GM12878 (cell line): ENCODE measurements at regions not wholly inside any gene's neighbourhood (a gene's known extent, or its start where the extent isn't known, plus 50 kb on each side); places are given as distances from the start of the nearest gene placed in this dataset.

Source experiments
- ATAC-seq: fragments of 200-7000 bp; cut with Tn5 transposase; 3 replicates; pipeline ENCODE4 v1.9.1; 2020; ENCODE audit warnings: mild to moderate bottlenecking, moderate library complexity
- BruUV-seq: library from RNA; stranded (reverse); fragments of 400-500 nt; replicated peaks from 2 replicates; lab custom pipeline; 2021; lab: Mats Ljungman, UMichigan
- CTCF ChIA-PET: fragments of 300-600 bp; sonication (Branson Sonifier 250); formaldehyde crosslinking; extraction: SDS; loops from one replicate; lab custom pipeline; 2021; ENCODE audit warnings: inconsistent platforms; lab: Yijun Ruan, JAX
- POLR2A ChIA-PET: fragments of 350-600 bp; formaldehyde crosslinking; extraction: SDS; loops from one replicate; lab custom pipeline; 2021; ENCODE audit warnings: inconsistent platforms; lab: Charles Lee
- RAD21 ChIA-PET: fragments of 300-600 bp; sonication (Branson Sonifier 250); formaldehyde crosslinking; loops from one replicate; lab custom pipeline; 2023; ENCODE audit warnings: antibody characterized with exemption; ENCODE audit not compliant: unreplicated experiment; lab: Charles Lee
- SMC1A ChIA-PET: fragments of 300-600 bp; sonication (Branson Sonifier 250); formaldehyde crosslinking; loops from one replicate; lab custom pipeline; 2023; ENCODE audit not compliant: unreplicated experiment, uncharacterized antibody; lab: Charles Lee
- DNase-seq: peaks from one replicate; pipeline ENCODE4 v3.0.0-alpha.2; 2011; ENCODE audit warnings: low read depth, low spot score
- FAIRE-seq: peaks from 3 replicates; lab custom pipeline; 2011; peaks lifted over from hg19 to GRCh38; lab: Jason Lieb, UNC
- H2AFZ ChIP-seq: 2 replicates; pipeline ENCODE4 v1.6.0; 2011; ENCODE audit warnings: low read depth, low read length, control low read depth; ENCODE audit not compliant: control insufficient read depth
- H3K27ac ChIP-seq: 2 replicates; pipeline ENCODE4 v1.5.1; 2011; ENCODE audit warnings: control low read depth; ENCODE audit not compliant: control insufficient read depth, insufficient read depth
- H3K27me3 ChIP-seq, 2 experiments: replicated peaks in 1 of 2; 2 replicates each; pipeline versions ENCODE4 v1.6.0 to v1.6.1; 2011; ENCODE audit warnings: low read length in 1 of 2; ENCODE audit not compliant: control insufficient read depth in 2 of 2, insufficient read depth in 2 of 2
- H3K36me3 ChIP-seq, 2 experiments: 2 replicates each; pipeline ENCODE4 v1.5.1; 2011; ENCODE audit warnings: low read length in 1 of 2; ENCODE audit not compliant: control insufficient read depth in 2 of 2, insufficient read depth in 2 of 2
- H3K4me1 ChIP-seq: 2 replicates; pipeline ENCODE4 v1.6.1; 2011; ENCODE audit warnings: mild to moderate bottlenecking, low read length, moderate library complexity, mixed read lengths; ENCODE audit not compliant: control insufficient read depth, insufficient read depth
- H3K4me2 ChIP-seq: 2 replicates; pipeline ENCODE4 v1.6.0; 2011; ENCODE audit warnings: control low read depth; ENCODE audit not compliant: control insufficient read depth, insufficient read depth
- H3K4me3 ChIP-seq: fragments of 200-600 bp; sonication (generic); 2 replicates; pipeline ENCODE4 v1.5.1; 2016
- H3K79me2 ChIP-seq: 2 replicates; pipeline ENCODE4 v1.6.0; 2011; ENCODE audit warnings: low read length; ENCODE audit not compliant: control insufficient read depth, insufficient read depth
- H3K9ac ChIP-seq: 2 replicates; pipeline ENCODE4 v1.8.0; 2011; ENCODE audit warnings: low read length, control low read depth, mixed read lengths; ENCODE audit not compliant: control insufficient read depth, insufficient read depth
- H3K9me3 ChIP-seq: replicated peaks from 3 replicates; pipeline ENCODE4 v1.5.1; 2011; ENCODE audit warnings: mild to moderate bottlenecking, low read length; ENCODE audit not compliant: control insufficient read depth, insufficient read depth
- H4K20me1 ChIP-seq: 2 replicates; pipeline ENCODE4 v1.6.0; 2011; ENCODE audit not compliant: control insufficient read depth, insufficient read depth
- ASH2L ChIP-seq: fragments of 300-600, 200-600 bp; sonication (generic); IDR thresholded peaks from 2 replicates; pipeline ENCODE4 v1.6.1; 2017; ENCODE audit warnings: low read depth, mild to moderate bottlenecking, borderline replicate concordance
- CBX3 ChIP-seq: fragments of 200-600 bp; sonication (generic); IDR thresholded peaks from 2 replicates; pipeline ENCODE4 v1.6.1; 2016; ENCODE audit warnings: low read depth, borderline replicate concordance
- CBX5 ChIP-seq: sonication (generic); IDR thresholded peaks from 2 replicates; pipeline ENCODE4 v1.6.1; 2016; ENCODE audit warnings: low read depth, moderate library complexity, mild to moderate bottlenecking, inconsistent platforms
- CREM ChIP-seq: IDR thresholded peaks from 2 replicates; pipeline ENCODE4 v1.6.1; 2014; ENCODE audit warnings: antibody characterized with exemption, low read depth
- EED ChIP-seq: sonication (generic); IDR thresholded peaks from 2 replicates; pipeline ENCODE4 v1.6.1; 2016; ENCODE audit warnings: antibody characterized with exemption, low read depth
- JUNB ChIP-seq: IDR thresholded peaks from 2 replicates; pipeline ENCODE4 v1.6.1; 2016; ENCODE audit warnings: antibody characterized with exemption, mild to moderate bottlenecking
- MYB ChIP-seq: fragments of 150-350 bp; IDR thresholded peaks from 2 replicates; pipeline ENCODE4 v1.6.1; 2014; ENCODE audit warnings: mild to moderate bottlenecking, low read depth, low read length, borderline replicate concordance
- NFIC ChIP-seq: IDR thresholded peaks from 2 replicates; pipeline ENCODE4 v1.6.1; 2012; ENCODE audit warnings: low read depth, mild to moderate bottlenecking, inconsistent platforms, low read length, moderate library complexity
- POU2F2 ChIP-seq: IDR thresholded peaks from 3 replicates; pipeline ENCODE4 v1.6.1; 2011; ENCODE audit warnings: low read depth, mild to moderate bottlenecking, low read length, borderline replicate concordance
- RAD51 ChIP-seq: fragments of 450-650 bp; IDR thresholded peaks from 2 replicates; pipeline ENCODE4 v1.6.1; 2016; ENCODE audit warnings: moderate library complexity, mild to moderate bottlenecking, inconsistent platforms
- RB1 ChIP-seq: fragments of 450-650 bp; formaldehyde crosslinking; IDR thresholded peaks from 2 replicates; pipeline ENCODE4 v1.6.1; 2017; ENCODE audit warnings: mild to moderate bottlenecking, borderline replicate concordance
- RBBP5 ChIP-seq: fragments of 200-600 bp; sonication (generic); conservative IDR thresholded peaks from 2 replicates; pipeline ENCODE4 v1.6.1; 2016
- RCOR1 ChIP-seq: conservative IDR thresholded peaks from 2 replicates; pipeline ENCODE4 v1.6.1; 2012; ENCODE audit warnings: low read depth, low read length, improper control_type of control experiment
- SMAD5 ChIP-seq: IDR thresholded peaks from 2 replicates; pipeline ENCODE4 v1.6.1; 2016; ENCODE audit warnings: antibody characterized with exemption, low read depth
- ZNF207 ChIP-seq: fragments of 450-650 bp; IDR thresholded peaks from 2 replicates; pipeline ENCODE4 v1.6.1; 2014; ENCODE audit warnings: antibody characterized with exemption, mild to moderate bottlenecking, borderline replicate concordance
- ZNF217 ChIP-seq: fragments of 450-650 bp; IDR thresholded peaks from 2 replicates; pipeline ENCODE4 v1.6.1; 2017; ENCODE audit warnings: antibody characterized with exemption, mild to moderate bottlenecking
- ZSCAN29 ChIP-seq: fragments of 450-650 bp; IDR thresholded peaks from 2 replicates; pipeline ENCODE4 v1.6.1; 2017; ENCODE audit warnings: mild to moderate bottlenecking, moderate library complexity
- WGBS: methylation state at CpG from one replicate; pipeline ENCODE4 v1.1.6; 2016; ENCODE audit warnings: low lambda C conversion rate; ENCODE audit not compliant: insufficient replicate concordance, insufficient coverage; ENCODE audit errors: missing lambda C conversion rate; 5-methylcytosine and 5-hydroxymethylcytosine counted together
- in situ Hi-C: fragments of 300-500 bp; cut with MboI; formaldehyde crosslinking; loops from 9 replicates; pipeline ENCODE4 v1.14.3; 2018; ENCODE audit warnings: mixed read lengths
- intact Hi-C: fragments of 100-400 bp; cut with micrococcal nuclease; formaldehyde crosslinking; loops from one replicate; pipeline ENCODE4 v1.14.2; 2022; ENCODE audit not compliant: unreplicated experiment
- TF ChIP-seq, protein P1 (sequence below): fragments of 150-350 bp; IDR thresholded peaks from 2 replicates; pipeline ENCODE4 v1.6.1; 2016; ENCODE audit warnings: low read depth, low read length
- TF ChIP-seq, protein P2 (sequence below): IDR thresholded peaks from 2 replicates; pipeline ENCODE4 v1.6.1; 2011; ENCODE audit warnings: low read depth, mild to moderate bottlenecking, low read length, moderate library complexity, borderline replicate concordance; ENCODE audit errors: extremely low read depth

DNA sequence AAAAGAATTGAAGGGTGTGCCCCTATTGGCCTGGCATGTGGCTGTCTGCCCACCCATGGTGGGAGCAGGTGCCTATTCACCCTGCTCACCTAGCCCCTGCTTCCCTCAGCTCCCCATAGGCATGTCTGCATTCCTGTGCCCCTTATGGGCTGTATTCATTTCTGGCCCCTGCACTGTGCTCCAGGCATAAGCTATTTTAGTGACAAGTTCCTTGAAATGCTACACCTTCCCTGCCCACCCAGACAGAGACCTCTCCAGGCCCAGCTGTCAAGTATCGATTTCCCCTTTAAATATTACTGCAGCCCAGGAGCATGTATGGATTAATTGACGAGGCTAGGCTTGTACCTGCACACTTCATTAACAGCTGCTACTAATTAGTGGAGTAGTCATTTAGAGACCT, 235.4 kb downstream of the RPS24 start:
- POLR2A ChIA-PET = no interaction called here
- SMC1A ChIA-PET = no interaction called here
- Histone ChIP-seq H3K9me3 (no peaks in the 10 kb centered on the region), H3K9ac (no peak overlapping the region), H3K4me1 (no peaks in the 10 kb centered on the region), H3K4me3 (no peak overlapping the region), H4K20me1 (no peaks in the 10 kb centered on the region), H3K36me3 (no peaks in the 10 kb centered on the region), H2AFZ (no peak overlapping the region), H3K4me2 (no peak overlapping the region), H3K27ac (no peak overlapping the region), H3K27me3 (peaks cover 0 to 1% of the 10 kb centered on the region in 2 experiments; a peak in 1 of 4 replicates), H3K79me2 (no peaks in the 10 kb centered on the region)
- DNase-seq (no peak), FAIRE-seq (no peak), ATAC-seq (no peak)
- 0% methylated on average over 2 of the region's 2 CpGs for WGBS
- RAD21 ChIA-PET = no interaction called here
- CTCF ChIA-PET = no interaction called here
- no TSS peak for BruUV-seq
- TF ChIP-seq CREM (no peak), POU2F2 (no peak), ASH2L (no peak), RCOR1 (no peak), ZNF207 (no peak), ZSCAN29 (no peak), EED (no peak), JUNB (no peak), ZNF217 (no peak)
- intact Hi-C loops = no loop called here
- in situ Hi-C loops = no loop called here

DNA sequence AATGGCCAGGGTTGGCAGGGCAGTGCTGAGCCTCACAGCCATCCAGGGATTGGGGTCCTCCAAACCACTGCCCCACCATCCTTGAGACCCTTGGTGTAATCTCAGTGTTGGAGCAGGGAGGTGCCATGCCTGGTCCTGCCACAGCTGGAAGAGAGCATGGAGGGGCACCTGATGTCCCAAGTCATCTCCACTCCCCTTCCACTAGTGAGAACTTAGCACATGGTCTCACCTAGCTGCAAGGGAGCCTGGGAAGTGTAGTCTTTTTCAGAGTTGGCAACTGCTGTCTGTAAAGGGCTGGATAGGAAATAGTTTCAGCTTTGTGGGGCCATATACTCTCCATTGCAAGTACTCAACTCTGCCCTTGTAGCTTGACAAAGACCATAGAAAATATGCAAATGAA, 238.7 kb downstream of the RPS24 start:
- no TSS peak for BruUV-seq
- no peak overlapping the region for H3K4me3 ChIP-seq
- FAIRE-seq (no peak), ATAC-seq (no peak), DNase-seq (no peak)
- no peak overlapping the region for H3K9ac ChIP-seq
- intact Hi-C loops = no loop called here
- no peak overlapping the region for H3K27ac ChIP-seq
- in situ Hi-C loops = no loop called here
- H3K79me2 ChIP-seq = no peaks in the 10 kb centered on the region
- H3K9me3 ChIP-seq = no peaks in the 10 kb centered on the region
- no peak overlapping the region for H2AFZ ChIP-seq
- SMC1A ChIA-PET = no interaction called here
- CTCF ChIA-PET = interaction anchor here (0.7 kb wide), 1 partner anchor 12 kb away, joined by 3 read pairs; no protein-coding TSS in a partner anchor
- H3K4me1 ChIP-seq = no peaks in the 10 kb centered on the region
- peaks cover 0 to 1% of the 10 kb centered on the region in 2 experiments; a peak in 1 of 4 replicates for H3K27me3 ChIP-seq
- no peak overlapping the region for H3K4me2 ChIP-seq
- no peaks in the 10 kb centered on the region for H3K36me3 ChIP-seq
- POLR2A ChIA-PET = interaction anchor here (0.6 kb wide), 1 partner anchor 32 kb away, joined by 3 read pairs; no protein-coding TSS in a partner anchor
- RAD21 ChIA-PET = no interaction called here
- H4K20me1 ChIP-seq = no peaks in the 10 kb centered on the region
- TF ChIP-seq RAD51 = no peak
- TF ChIP-seq CBX5 = no peak
- no peak for TF ChIP-seq SMAD5
- TF ChIP-seq RB1 = no peak
- no peak for TF ChIP-seq RBBP5
- no peak for TF ChIP-seq CBX3
- no peak for TF ChIP-seq NFIC
- TF ChIP-seq, protein P1, sequence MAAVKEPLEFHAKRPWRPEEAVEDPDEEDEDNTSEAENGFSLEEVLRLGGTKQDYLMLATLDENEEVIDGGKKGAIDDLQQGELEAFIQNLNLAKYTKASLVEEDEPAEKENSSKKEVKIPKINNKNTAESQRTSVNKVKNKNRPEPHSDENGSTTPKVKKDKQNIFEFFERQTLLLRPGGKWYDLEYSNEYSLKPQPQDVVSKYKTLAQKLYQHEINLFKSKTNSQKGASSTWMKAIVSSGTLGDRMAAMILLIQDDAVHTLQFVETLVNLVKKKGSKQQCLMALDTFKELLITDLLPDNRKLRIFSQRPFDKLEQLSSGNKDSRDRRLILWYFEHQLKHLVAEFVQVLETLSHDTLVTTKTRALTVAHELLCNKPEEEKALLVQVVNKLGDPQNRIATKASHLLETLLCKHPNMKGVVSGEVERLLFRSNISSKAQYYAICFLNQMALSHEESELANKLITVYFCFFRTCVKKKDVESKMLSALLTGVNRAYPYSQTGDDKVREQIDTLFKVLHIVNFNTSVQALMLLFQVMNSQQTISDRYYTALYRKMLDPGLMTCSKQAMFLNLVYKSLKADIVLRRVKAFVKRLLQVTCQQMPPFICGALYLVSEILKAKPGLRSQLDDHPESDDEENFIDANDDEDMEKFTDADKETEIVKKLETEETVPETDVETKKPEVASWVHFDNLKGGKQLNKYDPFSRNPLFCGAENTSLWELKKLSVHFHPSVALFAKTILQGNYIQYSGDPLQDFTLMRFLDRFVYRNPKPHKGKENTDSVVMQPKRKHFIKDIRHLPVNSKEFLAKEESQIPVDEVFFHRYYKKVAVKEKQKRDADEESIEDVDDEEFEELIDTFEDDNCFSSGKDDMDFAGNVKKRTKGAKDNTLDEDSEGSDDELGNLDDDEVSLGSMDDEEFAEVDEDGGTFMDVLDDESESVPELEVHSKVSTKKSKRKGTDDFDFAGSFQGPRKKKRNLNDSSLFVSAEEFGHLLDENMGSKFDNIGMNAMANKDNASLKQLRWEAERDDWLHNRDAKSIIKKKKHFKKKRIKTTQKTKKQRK = no peak
- TF ChIP-seq MYB = no peak
- TF ChIP-seq, protein P2, sequence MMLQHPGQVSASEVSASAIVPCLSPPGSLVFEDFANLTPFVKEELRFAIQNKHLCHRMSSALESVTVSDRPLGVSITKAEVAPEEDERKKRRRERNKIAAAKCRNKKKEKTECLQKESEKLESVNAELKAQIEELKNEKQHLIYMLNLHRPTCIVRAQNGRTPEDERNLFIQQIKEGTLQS = no peak
